ENCODE measurements at regions not wholly inside any gene's neighbourhood (a gene's known extent, or its start where the extent isn't known, plus 50 kb on each side); places are given as distances from the start of the nearest gene placed in this dataset.

GRCh38 chr2:35228584-35228983 lies 1127.0 kb upstream of the CRIM1 start:
- Mint-ChIP-seq H3K4me3 (no peak overlapping the region), H3K27ac (no peak overlapping the region), H3K9me3 (peaks cover 12% of the 10 kb centered on the region), H3K36me3 (ENCODE audit: low read depth) (no peaks in the 10 kb centered on the region), H3K27me3 (ENCODE audit: low read depth) (peaks cover 4% of the 10 kb centered on the region), H3K4me1 (no peaks in the 10 kb centered on the region)
- TF ChIP-seq CTCF (IDR thresholded peaks at IDR 0.05; ENCODE audit: unreplicated experiment in 3 of 3): no peak

- H3K4me1 Mint-ChIP-seq: no peaks in the 10 kb centered on the region
- H3K27me3 Mint-ChIP-seq (ENCODE audit: low read depth): no peaks in the 10 kb centered on the region
Measured at GRCh38 chr2:35220461-35220860, 1135.1 kb upstream of the CRIM1 start.

GRCh38 chr2:35204881-35205280 lies 1150.7 kb upstream of the CRIM1 start:
- no peak overlapping the region for H3K27ac Mint-ChIP-seq
- H3K9me3 Mint-ChIP-seq: no peaks in the 10 kb centered on the region
- H3K4me1 Mint-ChIP-seq: no peaks in the 10 kb centered on the region
- TF ChIP-seq CTCF (IDR thresholded peaks at IDR 0.05; ENCODE audit: unreplicated experiment in 3 of 3): no peak
- H3K27me3 Mint-ChIP-seq (ENCODE audit: low read depth): no peaks in the 10 kb centered on the region
- no peaks in the 10 kb centered on the region for H3K36me3 Mint-ChIP-seq (ENCODE audit: low read depth)
- no peak overlapping the region for H3K4me3 Mint-ChIP-seq

More at GRCh38 chr2:35220461-35220860, 1135.1 kb upstream of the CRIM1 start:
- H3K4me3 Mint-ChIP-seq: no peak overlapping the region
- no peak overlapping the region for H3K27ac Mint-ChIP-seq
- TF ChIP-seq CTCF (IDR thresholded peaks at IDR 0.05; ENCODE audit: unreplicated experiment in 3 of 3): no peak
- H3K36me3 Mint-ChIP-seq (ENCODE audit: low read depth): no peaks in the 10 kb centered on the region
- H3K9me3 Mint-ChIP-seq: peaks cover 3% of the 10 kb centered on the region

GRCh38 chr2:35204323-35204722 lies 1151.3 kb upstream of the CRIM1 start:
- Mint-ChIP-seq H3K36me3 (ENCODE audit: low read depth) (no peaks in the 10 kb centered on the region), H3K9me3 (no peaks in the 10 kb centered on the region), H3K4me1 (no peaks in the 10 kb centered on the region), H3K27ac (no peak overlapping the region), H3K27me3 (ENCODE audit: low read depth) (no peaks in the 10 kb centered on the region), H3K4me3 (no peak overlapping the region)
- no peak for TF ChIP-seq CTCF (IDR thresholded peaks at IDR 0.05; ENCODE audit: unreplicated experiment in 3 of 3)

- H3K27ac Mint-ChIP-seq: no peak overlapping the region
- no peaks in the 10 kb centered on the region for H3K9me3 Mint-ChIP-seq
- H3K4me3 Mint-ChIP-seq: no peak overlapping the region
- H3K36me3 Mint-ChIP-seq (ENCODE audit: low read depth): no peaks in the 10 kb centered on the region
- TF ChIP-seq CTCF (IDR thresholded peaks at IDR 0.05; ENCODE audit: unreplicated experiment in 3 of 3): no peak
- H3K4me1 Mint-ChIP-seq: no peaks in the 10 kb centered on the region
- H3K27me3 Mint-ChIP-seq (ENCODE audit: low read depth): no peaks in the 10 kb centered on the region
Measured at GRCh38 chr2:35199298-35199697, 1156.3 kb upstream of the CRIM1 start.

- H3K36me3 Mint-ChIP-seq (ENCODE audit: low read depth): no peaks in the 10 kb centered on the region
- H3K4me3 Mint-ChIP-seq: no peak overlapping the region
- no peaks in the 10 kb centered on the region for H3K27me3 Mint-ChIP-seq (ENCODE audit: low read depth)
- no peak overlapping the region for H3K27ac Mint-ChIP-seq
- peaks cover 3% of the 10 kb centered on the region for H3K9me3 Mint-ChIP-seq
- no peaks in the 10 kb centered on the region for H3K4me1 Mint-ChIP-seq
- no peak for TF ChIP-seq CTCF (IDR thresholded peaks at IDR 0.05; ENCODE audit: unreplicated experiment in 3 of 3)
Measured at GRCh38 chr2:35185861-35186412, 1169.6 kb upstream of the CRIM1 start.

All from nephron (organoid).